CD14-positive monocyte (primary cell): ENCODE measurements at regions not wholly inside any gene's neighbourhood (a gene's known extent, or its start where the extent isn't known, plus 50 kb on each side); places are given as distances from the start of the nearest gene placed in this dataset.

Experiments
- DNase-seq, 3 donors: peaks; one replicate each; pipeline ENCODE4 v3.0.0-alpha.2; 2011 to 2022
- H2AFZ ChIP-seq: 2 replicates; pipeline ENCODE4 v1.6.0; 2012; ENCODE audit warnings: mild to moderate bottlenecking, low read depth, low read length, inconsistent platforms; ENCODE audit not compliant: insufficient read depth, poor library complexity, severe bottlenecking
- H3K27ac ChIP-seq, 2 donors: 1 replicate in 1 of 2; 2 replicates in 1 of 2; pipeline ENCODE4 v1.5.1; 2012 to 2013; ENCODE audit warnings: low read length in 2 of 2, control low read depth in 1 of 2, inconsistent platforms in 1 of 2, low read depth in 1 of 2, mild to moderate bottlenecking in 1 of 2
- H3K27me3 ChIP-seq, 2 donors: one replicate each; pipeline versions ENCODE4 v1.6.0 to v1.6.1; 2011 to 2013; ENCODE audit warnings: low read length in 2 of 2; ENCODE audit not compliant: control insufficient read depth in 2 of 2, insufficient read depth in 2 of 2
- H3K36me3 ChIP-seq, 2 donors: replicated peaks in 1 of 2; 1 replicate in 1 of 2; 2 replicates in 1 of 2; pipeline versions ENCODE4 v1.5.1 to v1.6.1; 2012 to 2013; ENCODE audit warnings: low read length in 2 of 2, control low read depth in 1 of 2, inconsistent platforms in 1 of 2, mild to moderate bottlenecking in 1 of 2; ENCODE audit not compliant: insufficient read depth in 2 of 2, control insufficient read depth in 1 of 2
- H3K4me1 ChIP-seq, 2 donors: 1 replicate in 1 of 2; 2 replicates in 1 of 2; pipeline versions ENCODE4 v1.5.1 to v1.6.1; 2012 to 2013; ENCODE audit warnings: low read length in 2 of 2, control low read depth in 1 of 2, inconsistent platforms in 1 of 2, mild to moderate bottlenecking in 1 of 2, moderate library complexity in 1 of 2; ENCODE audit not compliant: insufficient read depth in 2 of 2, control insufficient read depth in 1 of 2
- H3K4me2 ChIP-seq: replicated peaks from 2 replicates; pipeline ENCODE3; 2012; ENCODE audit warnings: low read length, moderate library complexity, mild to moderate bottlenecking; ENCODE audit not compliant: poor library complexity, severe bottlenecking; ENCODE audit errors: extremely low read depth
- H3K4me3 ChIP-seq, 3 experiments: fragments of 200-600 bp in 1 of 3; sonication (generic) in 1 of 3; replicated peaks in 1 of 3; 1 replicate in 2 of 3; 2 replicates in 1 of 3; pipeline ENCODE4 v1.5.1; 2011 to 2013; ENCODE audit warnings: low read length in 3 of 3, mild to moderate bottlenecking in 3 of 3, control low read depth in 2 of 3, low read depth in 2 of 3, inconsistent platforms in 1 of 3, moderate library complexity in 1 of 3
- H3K79me2 ChIP-seq: 2 replicates; pipeline ENCODE4 v1.6.0; 2012; ENCODE audit warnings: mild to moderate bottlenecking, control low read depth, inconsistent platforms, low read length, moderate library complexity; ENCODE audit not compliant: insufficient read depth
- H3K9ac ChIP-seq: 2 replicates; pipeline ENCODE4 v1.6.0; 2017; ENCODE audit warnings: low read length, mild to moderate bottlenecking; ENCODE audit not compliant: insufficient read depth, poor library complexity, severe bottlenecking
- H3K9me3 ChIP-seq, 2 donors: replicated peaks in 1 of 2; 1 replicate in 1 of 2; 2 replicates in 1 of 2; pipeline versions ENCODE4 v1.5.1 to v1.6.1; 2012 to 2013; ENCODE audit warnings: low read length in 2 of 2, control low read depth in 1 of 2; ENCODE audit not compliant: control insufficient read depth in 1 of 2, insufficient read depth in 1 of 2
- H4K20me1 ChIP-seq: 2 replicates; pipeline ENCODE4 v1.6.0; 2012; ENCODE audit warnings: mild to moderate bottlenecking, low read length, control low read depth, moderate library complexity; ENCODE audit not compliant: insufficient read depth
- H3K27ac Mint-ChIP-seq, 7 donors: one replicate each; pipeline ENCODE4 v1.8.0; 2020; ENCODE audit warnings: mild to moderate bottlenecking in 7 of 7, mixed read lengths in 7 of 7, moderate library complexity in 6 of 7, inconsistent platforms in 2 of 7
- H3K27me3 Mint-ChIP-seq, 3 donors: one replicate each; pipeline ENCODE4 v1.8.0; 2021 to 2022; ENCODE audit warnings: low read depth in 3 of 3, mild to moderate bottlenecking in 3 of 3, mixed read lengths in 3 of 3, moderate library complexity in 3 of 3, inconsistent platforms in 1 of 3
- H3K36me3 Mint-ChIP-seq, 2 donors: one replicate each; pipeline ENCODE4 v1.8.0; 2020; ENCODE audit warnings: mixed read lengths in 2 of 2, inconsistent platforms in 1 of 2, mild to moderate bottlenecking in 1 of 2
- H3K4me1 Mint-ChIP-seq: one replicate; pipeline ENCODE4 v1.8.0; 2020; ENCODE audit warnings: mild to moderate bottlenecking, mixed read lengths
- H3K4me3 Mint-ChIP-seq, 2 donors: one replicate each; pipeline ENCODE4 v1.8.0; 2020; ENCODE audit warnings: mild to moderate bottlenecking in 2 of 2, mixed read lengths in 2 of 2, moderate library complexity in 1 of 2
- H3K9me3 Mint-ChIP-seq, 7 donors: one replicate each; pipeline ENCODE4 v1.8.0; 2020 to 2022; ENCODE audit warnings: mixed read lengths in 7 of 7, mild to moderate bottlenecking in 6 of 7, moderate library complexity in 6 of 7, inconsistent platforms in 2 of 7
- CTCF ChIP-seq: fragments of 200-600 bp; IDR thresholded peaks from one replicate; pipeline ENCODE4 v1.8.0; 2022; ENCODE audit warnings: antibody characterized with exemption, mild to moderate bottlenecking
- WGBS: methylation state at CpG from one replicate; pipeline ENCODE4 v1.1.5; 2013; ENCODE audit warnings: missing lambda C conversion rate; ENCODE audit not compliant: insufficient coverage; 5-methylcytosine and 5-hydroxymethylcytosine counted together
- intact Hi-C, 2 donors: fragments of 100-400 bp; cut with micrococcal nuclease; formaldehyde crosslinking; loops; one replicate each; pipeline versions ENCODE4 v1.15.0 to v1.15.1; 2023

- 100% methylated on average over 11 of the region's 14 CpGs for WGBS
- H3K4me3 Mint-ChIP-seq = no peak overlapping the region
These were observed 160.1 kb downstream of the SALL1 start for GRCh38 chr16:50991006-50991405.

GRCh38 chr16:50989047-50989446 lies 162.0 kb downstream of the SALL1 start:
- no peaks in the 10 kb centered on the region for H3K36me3 ChIP-seq
- no peak overlapping the region for H3K4me2 ChIP-seq
- TF ChIP-seq CTCF = no peak
- no peaks in the 10 kb centered on the region for H4K20me1 ChIP-seq
- no peak overlapping the region for H3K27ac ChIP-seq
- peaks cover 0 to 6% (median 2%) of the 10 kb centered on the region in 7 donors for H3K9me3 Mint-ChIP-seq
- no peaks in the 10 kb centered on the region for H3K79me2 ChIP-seq
- no peaks in the 10 kb centered on the region for H3K4me1 ChIP-seq
- no peaks in the 10 kb centered on the region for H3K36me3 Mint-ChIP-seq
- no peak for DNase-seq
- no peak overlapping the region for H2AFZ ChIP-seq
- intact Hi-C loops = no loop called here
- no peak overlapping the region for H3K4me3 Mint-ChIP-seq
- H3K4me3 ChIP-seq = no peak overlapping the region
- WGBS = no CpG with 5 or more reads among the region's 1 CpG
- no peaks in the 10 kb centered on the region for H3K9me3 ChIP-seq
- no peaks in the 10 kb centered on the region for H3K27me3 ChIP-seq
- H3K9ac ChIP-seq = no peak overlapping the region
- H3K4me1 Mint-ChIP-seq = peaks cover 3% of the 10 kb centered on the region
- H3K27me3 Mint-ChIP-seq = peaks cover 0 to 7% (median 3%) of the 10 kb centered on the region in 3 donors
- no peak overlapping the region for H3K27ac Mint-ChIP-seq

More at GRCh38 chr16:50991006-50991405, 160.1 kb downstream of the SALL1 start:
- no peak for DNase-seq
- no peaks in the 10 kb centered on the region for H4K20me1 ChIP-seq
- no peak overlapping the region for H3K27ac ChIP-seq
- no peaks in the 10 kb centered on the region for H3K9me3 ChIP-seq
- H3K4me1 Mint-ChIP-seq = peaks cover 3% of the 10 kb centered on the region
- no peaks in the 10 kb centered on the region for H3K4me1 ChIP-seq
- H3K36me3 ChIP-seq = no peaks in the 10 kb centered on the region
- intact Hi-C loops = no loop called here
- no peak overlapping the region for H3K27ac Mint-ChIP-seq
- peaks cover 0 to 7% (median 6%) of the 10 kb centered on the region in 3 donors for H3K27me3 Mint-ChIP-seq
- H3K9me3 Mint-ChIP-seq = peaks cover 0 to 6% (median 2%) of the 10 kb centered on the region in 7 donors
- H2AFZ ChIP-seq = no peak overlapping the region
- no peak overlapping the region for H3K4me2 ChIP-seq
- no peak overlapping the region for H3K9ac ChIP-seq
- no peak overlapping the region for H3K4me3 ChIP-seq
- TF ChIP-seq CTCF = no peak
- no peaks in the 10 kb centered on the region for H3K27me3 ChIP-seq
- H3K36me3 Mint-ChIP-seq = no peaks in the 10 kb centered on the region
- no peaks in the 10 kb centered on the region for H3K79me2 ChIP-seq
